Keratinocyte (primary cell): ENCODE measurements at regions not wholly inside any gene's neighbourhood (a gene's known extent, or its start where the extent isn't known, plus 50 kb on each side); places are given as distances from the start of the nearest gene placed in this dataset.

ENCODE experiments used
- DNase-seq: peaks from one replicate; pipeline ENCODE4 v3.0.0-alpha.2; 2011; ENCODE audit warnings: low read depth, missing footprints, low spot score
- FAIRE-seq: peaks from 2 replicates; lab custom pipeline; 2011; peaks lifted over from hg19 to GRCh38; lab: Jason Lieb, UNC
- H2AFZ ChIP-seq: 2 replicates; pipeline ENCODE4 v1.6.0; 2012; ENCODE audit warnings: low read length, control low read depth, inconsistent platforms; ENCODE audit not compliant: control insufficient read depth
- H3K27ac ChIP-seq: 2 replicates; pipeline ENCODE4 v1.5.1; 2011; ENCODE audit warnings: low read length; ENCODE audit not compliant: control insufficient read depth, insufficient read depth
- H3K27me3 ChIP-seq: 3 replicates; pipeline ENCODE4 v1.6.0; 2011; ENCODE audit warnings: low read length; ENCODE audit not compliant: control insufficient read depth, insufficient read depth; ENCODE audit errors: extremely low read depth
- H3K36me3 ChIP-seq, 2 experiments: 2 replicates in 1 of 2; 3 replicates in 1 of 2; pipeline ENCODE4 v1.5.1; 2011; ENCODE audit warnings: low read length in 2 of 2, mild to moderate bottlenecking in 1 of 2; ENCODE audit not compliant: control insufficient read depth in 2 of 2, insufficient read depth in 2 of 2; ENCODE audit errors: extremely low read depth in 1 of 2
- H3K4me1 ChIP-seq: 3 replicates; pipeline ENCODE4 v1.5.1; 2011; ENCODE audit warnings: low read length; ENCODE audit not compliant: control insufficient read depth, insufficient read depth; ENCODE audit errors: extremely low read depth
- H3K4me2 ChIP-seq: 3 replicates; pipeline ENCODE4 v1.6.0; 2011; ENCODE audit warnings: low read depth, low read length; ENCODE audit not compliant: control insufficient read depth, insufficient read depth; ENCODE audit errors: extremely low read depth
- H3K4me3 ChIP-seq, 3 experiments: fragments of 200-600 bp in 1 of 3; sonication (generic) in 1 of 3; 2 replicates in 2 of 3; 3 replicates in 1 of 3; pipeline ENCODE4 v1.5.1; 2011 to 2016; ENCODE audit warnings: low read length in 3 of 3, mild to moderate bottlenecking in 3 of 3, control low read depth in 2 of 3, inconsistent platforms in 1 of 3, low read depth in 1 of 3, mixed read lengths in 1 of 3, mixed run types in 1 of 3, moderate library complexity in 1 of 3; ENCODE audit not compliant: control insufficient read depth in 2 of 3, insufficient read depth in 2 of 3; ENCODE audit errors: extremely low read depth in 1 of 3
- H3K79me2 ChIP-seq: 2 replicates; pipeline ENCODE4 v1.6.0; 2012; ENCODE audit warnings: low read length; ENCODE audit not compliant: control insufficient read depth, insufficient read depth
- H3K9ac ChIP-seq: 3 replicates; pipeline ENCODE4 v1.6.0; 2011; ENCODE audit warnings: low read length; ENCODE audit not compliant: control insufficient read depth, insufficient read depth; ENCODE audit errors: extremely low read depth
- H3K9me1 ChIP-seq: 3 replicates; pipeline ENCODE4 v1.6.0; 2011; ENCODE audit warnings: low read length; ENCODE audit not compliant: control insufficient read depth, insufficient read depth; ENCODE audit errors: extremely low read depth
- H3K9me3 ChIP-seq: 2 replicates; pipeline ENCODE4 v1.5.1; 2012; ENCODE audit warnings: low read depth, low read length; ENCODE audit not compliant: control insufficient read depth
- H4K20me1 ChIP-seq: 3 replicates; pipeline ENCODE4 v1.6.0; 2011; ENCODE audit warnings: low read length; ENCODE audit not compliant: control insufficient read depth, insufficient read depth; ENCODE audit errors: extremely low read depth
- EZH2 ChIP-seq: IDR thresholded peaks from one replicate; pipeline ENCODE4 v1.6.1; 2012; ENCODE audit warnings: inconsistent platforms, mild to moderate bottlenecking, low read length, moderate library complexity
- dilution Hi-C: fragments of 300-500 bp; cut with MboI; formaldehyde crosslinking; loops from one replicate; pipeline ENCODE4 v1.7.0; 2020; ENCODE audit warnings: low sequenced_read_pairs; ENCODE audit not compliant: extremely low pct_ligation_motif_present
- TF ChIP-seq, protein P1 (sequence below), 3 experiments: IDR thresholded peaks in 1 of 3; conservative IDR thresholded peaks in 1 of 3; optimal IDR thresholded peaks in 1 of 3; 2 replicates in 2 of 3; 3 replicates in 1 of 3; pipeline versions ENCODE3 to v1.5.1; 2011; ENCODE audit warnings: low read length in 3 of 3, mild to moderate bottlenecking in 3 of 3, moderate library complexity in 2 of 3, control low read depth in 1 of 3, inconsistent platforms in 1 of 3; ENCODE audit not compliant: insufficient read depth in 2 of 3; ENCODE audit errors: extremely low read depth in 1 of 3

DNA sequence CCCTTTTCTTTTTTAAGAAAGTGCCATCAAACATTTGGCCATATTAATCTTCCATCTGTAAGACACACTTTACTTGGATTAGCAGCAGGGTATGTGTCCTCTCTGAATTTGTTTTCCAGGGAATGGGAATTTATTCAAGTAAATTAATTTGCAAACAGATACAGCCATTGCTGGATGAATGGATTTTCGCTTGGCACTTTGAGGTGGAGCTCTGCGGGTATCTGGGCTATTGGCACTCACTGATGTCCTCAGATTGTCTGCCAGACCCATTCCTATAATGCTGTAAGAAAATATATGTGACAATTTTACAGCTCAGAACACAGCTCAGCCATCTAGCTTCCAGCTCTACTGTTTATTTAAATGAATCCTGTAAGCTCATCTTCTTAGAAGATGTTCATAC lies 201.2 kb upstream of the CDH20 start:
- no peak for FAIRE-seq
- TF ChIP-seq, protein P1, sequence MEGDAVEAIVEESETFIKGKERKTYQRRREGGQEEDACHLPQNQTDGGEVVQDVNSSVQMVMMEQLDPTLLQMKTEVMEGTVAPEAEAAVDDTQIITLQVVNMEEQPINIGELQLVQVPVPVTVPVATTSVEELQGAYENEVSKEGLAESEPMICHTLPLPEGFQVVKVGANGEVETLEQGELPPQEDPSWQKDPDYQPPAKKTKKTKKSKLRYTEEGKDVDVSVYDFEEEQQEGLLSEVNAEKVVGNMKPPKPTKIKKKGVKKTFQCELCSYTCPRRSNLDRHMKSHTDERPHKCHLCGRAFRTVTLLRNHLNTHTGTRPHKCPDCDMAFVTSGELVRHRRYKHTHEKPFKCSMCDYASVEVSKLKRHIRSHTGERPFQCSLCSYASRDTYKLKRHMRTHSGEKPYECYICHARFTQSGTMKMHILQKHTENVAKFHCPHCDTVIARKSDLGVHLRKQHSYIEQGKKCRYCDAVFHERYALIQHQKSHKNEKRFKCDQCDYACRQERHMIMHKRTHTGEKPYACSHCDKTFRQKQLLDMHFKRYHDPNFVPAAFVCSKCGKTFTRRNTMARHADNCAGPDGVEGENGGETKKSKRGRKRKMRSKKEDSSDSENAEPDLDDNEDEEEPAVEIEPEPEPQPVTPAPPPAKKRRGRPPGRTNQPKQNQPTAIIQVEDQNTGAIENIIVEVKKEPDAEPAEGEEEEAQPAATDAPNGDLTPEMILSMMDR (optimal IDR thresholded peaks at IDR 0.05 in 1 of 3, IDR thresholded peaks at IDR 0.05 in 1 of 3, conservative IDR thresholded peaks at IDR 0.05 in 1 of 3; ENCODE audit: extremely low read depth in 1 of 3, insufficient read depth in 2 of 3, low read length in 3 of 3), result no peak
- TF ChIP-seq EZH2, result no peak
- dilution Hi-C loops, result no loop called here

DNA sequence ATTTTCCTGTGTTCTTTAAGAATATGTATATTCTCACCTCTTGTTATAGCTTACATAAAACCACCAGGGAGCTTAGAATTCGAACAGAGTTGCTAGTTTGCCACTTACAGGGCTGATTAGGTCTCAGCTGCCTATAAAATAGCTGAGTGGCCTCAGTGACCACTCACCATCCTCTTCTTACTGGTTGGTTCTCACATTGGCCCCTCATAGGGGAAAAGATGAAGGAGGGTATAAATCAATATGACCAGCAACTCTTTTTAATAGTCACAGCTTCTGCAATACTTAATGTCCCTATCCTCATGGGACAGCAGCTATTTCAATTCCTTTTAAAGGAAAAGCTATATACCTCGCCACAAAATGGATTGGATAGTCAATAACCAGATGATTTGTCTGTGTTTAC lies 199.4 kb upstream of the CDH20 start:
- H3K36me3 ChIP-seq, result no peaks in the 10 kb centered on the region
- no peaks in the 10 kb centered on the region for H4K20me1 ChIP-seq
- H3K9me3 ChIP-seq, result no peaks in the 10 kb centered on the region
- dilution Hi-C loops, result no loop called here
- no peaks in the 10 kb centered on the region for H3K4me1 ChIP-seq
- H3K27me3 ChIP-seq, result no peaks in the 10 kb centered on the region
- no peak overlapping the region for H3K4me3 ChIP-seq
- H3K4me2 ChIP-seq, result no peak overlapping the region
- no peak for TF ChIP-seq EZH2
- TF ChIP-seq, protein P1 (optimal IDR thresholded peaks at IDR 0.05 in 1 of 3, IDR thresholded peaks at IDR 0.05 in 1 of 3, conservative IDR thresholded peaks at IDR 0.05 in 1 of 3; ENCODE audit: extremely low read depth in 1 of 3, insufficient read depth in 2 of 3, low read length in 3 of 3), result no peak
- no peaks in the 10 kb centered on the region for H3K79me2 ChIP-seq
- FAIRE-seq (no peak), DNase-seq (no peak)
- H3K27ac ChIP-seq, result no peak overlapping the region
- H2AFZ ChIP-seq, result no peak overlapping the region
- H3K9ac ChIP-seq, result no peak overlapping the region
- no peaks in the 10 kb centered on the region for H3K9me1 ChIP-seq

More for the DNA sequence above, 201.2 kb upstream of the CDH20 start:
- H3K36me3 ChIP-seq, result no peaks in the 10 kb centered on the region
- no peak overlapping the region for H3K4me2 ChIP-seq
- H3K4me1 ChIP-seq, result no peaks in the 10 kb centered on the region
- no peaks in the 10 kb centered on the region for H3K79me2 ChIP-seq
- H3K4me3 ChIP-seq, result no peak overlapping the region
- H3K9me3 ChIP-seq, result no peaks in the 10 kb centered on the region
- no peak overlapping the region for H3K9ac ChIP-seq
- no peak overlapping the region for H3K27ac ChIP-seq
- no peaks in the 10 kb centered on the region for H3K27me3 ChIP-seq
- DNase-seq, result no peak
- no peaks in the 10 kb centered on the region for H4K20me1 ChIP-seq
- H2AFZ ChIP-seq, result no peak overlapping the region
- H3K9me1 ChIP-seq, result no peaks in the 10 kb centered on the region
